ENCODE measurements at regions not wholly inside any gene's neighbourhood (a gene's known extent, or its start where the extent isn't known, plus 50 kb on each side); places are given as distances from the start of the nearest gene placed in this dataset.

DNA sequence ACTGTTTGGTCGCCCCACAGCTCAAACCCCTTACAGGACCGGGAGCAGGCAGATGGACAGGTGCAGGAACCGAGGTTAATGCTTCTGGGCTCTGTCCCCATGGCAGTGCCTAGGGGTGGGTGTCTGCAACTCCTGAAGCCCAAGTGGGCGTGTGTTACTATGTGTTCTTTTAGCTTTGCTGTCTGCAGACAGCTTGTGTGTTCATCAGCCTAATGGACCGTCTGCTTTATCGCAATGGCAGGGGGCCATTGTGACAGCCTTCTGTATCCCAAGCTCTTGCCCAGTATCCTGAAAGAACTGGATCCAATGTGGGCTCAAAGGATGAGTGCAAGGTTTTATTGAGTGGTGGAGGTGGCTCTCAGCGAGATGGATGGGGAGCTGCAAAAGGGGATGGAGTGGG, 266.7 kb downstream of the CSNK1G3 start:
- no peak for DNase-seq (ENCODE audit: low spot score)
- TF ChIP-seq, protein P1, sequence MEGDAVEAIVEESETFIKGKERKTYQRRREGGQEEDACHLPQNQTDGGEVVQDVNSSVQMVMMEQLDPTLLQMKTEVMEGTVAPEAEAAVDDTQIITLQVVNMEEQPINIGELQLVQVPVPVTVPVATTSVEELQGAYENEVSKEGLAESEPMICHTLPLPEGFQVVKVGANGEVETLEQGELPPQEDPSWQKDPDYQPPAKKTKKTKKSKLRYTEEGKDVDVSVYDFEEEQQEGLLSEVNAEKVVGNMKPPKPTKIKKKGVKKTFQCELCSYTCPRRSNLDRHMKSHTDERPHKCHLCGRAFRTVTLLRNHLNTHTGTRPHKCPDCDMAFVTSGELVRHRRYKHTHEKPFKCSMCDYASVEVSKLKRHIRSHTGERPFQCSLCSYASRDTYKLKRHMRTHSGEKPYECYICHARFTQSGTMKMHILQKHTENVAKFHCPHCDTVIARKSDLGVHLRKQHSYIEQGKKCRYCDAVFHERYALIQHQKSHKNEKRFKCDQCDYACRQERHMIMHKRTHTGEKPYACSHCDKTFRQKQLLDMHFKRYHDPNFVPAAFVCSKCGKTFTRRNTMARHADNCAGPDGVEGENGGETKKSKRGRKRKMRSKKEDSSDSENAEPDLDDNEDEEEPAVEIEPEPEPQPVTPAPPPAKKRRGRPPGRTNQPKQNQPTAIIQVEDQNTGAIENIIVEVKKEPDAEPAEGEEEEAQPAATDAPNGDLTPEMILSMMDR (IDR thresholded peaks at IDR 0.05): no peak
- no peak for ATAC-seq (ENCODE audit: low FRiP score)

DNA sequence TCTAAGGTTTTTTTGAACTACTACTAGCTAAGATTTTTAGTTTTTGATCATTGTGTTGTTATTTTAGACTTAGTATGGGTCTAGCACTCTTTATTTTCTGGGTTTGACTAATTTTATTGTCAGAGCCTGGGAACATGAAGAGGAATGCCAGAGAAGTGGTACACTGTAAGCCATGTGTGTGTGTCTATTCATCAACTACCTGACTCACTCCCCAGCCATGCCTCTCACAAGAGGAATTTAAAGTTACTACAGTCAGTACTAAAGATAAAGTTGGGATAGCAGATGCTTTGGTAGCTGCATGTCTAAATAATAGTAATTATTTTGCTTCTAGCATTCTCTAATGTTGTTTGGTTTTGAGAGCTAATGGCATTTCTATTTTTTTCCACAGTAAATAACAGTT, 264.8 kb downstream of the CSNK1G3 start:
- TF ChIP-seq, protein P1 (IDR thresholded peaks at IDR 0.05): no peak

DNA sequence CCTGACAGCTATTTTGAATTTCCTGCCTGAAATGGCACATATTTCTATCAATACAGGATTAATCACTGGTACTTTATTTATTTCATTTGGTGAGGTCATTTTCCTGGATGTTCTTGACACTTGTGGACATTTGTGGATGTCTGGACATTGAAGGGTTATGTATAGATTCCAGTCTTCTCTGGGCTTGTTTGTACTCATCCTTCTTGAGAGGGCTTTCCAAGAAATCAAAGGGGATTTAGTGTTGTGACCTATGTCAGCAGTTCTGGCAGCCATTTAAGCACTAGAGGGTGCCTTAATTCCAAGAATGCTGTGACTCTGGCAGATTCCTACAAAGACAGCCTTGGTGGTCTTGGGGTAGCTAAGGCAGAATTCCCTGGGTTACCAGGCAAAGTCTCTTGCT, 259.7 kb downstream of the CSNK1G3 start:
- no peak for DNase-seq (ENCODE audit: low spot score)
- TF ChIP-seq, protein P1 (IDR thresholded peaks at IDR 0.05): no peak
- ATAC-seq (ENCODE audit: low FRiP score): no peak

More for the DNA sequence above, 264.8 kb downstream of the CSNK1G3 start:
- ATAC-seq (ENCODE audit: low FRiP score) (no peak), DNase-seq (ENCODE audit: low spot score) (no peak)

DNA sequence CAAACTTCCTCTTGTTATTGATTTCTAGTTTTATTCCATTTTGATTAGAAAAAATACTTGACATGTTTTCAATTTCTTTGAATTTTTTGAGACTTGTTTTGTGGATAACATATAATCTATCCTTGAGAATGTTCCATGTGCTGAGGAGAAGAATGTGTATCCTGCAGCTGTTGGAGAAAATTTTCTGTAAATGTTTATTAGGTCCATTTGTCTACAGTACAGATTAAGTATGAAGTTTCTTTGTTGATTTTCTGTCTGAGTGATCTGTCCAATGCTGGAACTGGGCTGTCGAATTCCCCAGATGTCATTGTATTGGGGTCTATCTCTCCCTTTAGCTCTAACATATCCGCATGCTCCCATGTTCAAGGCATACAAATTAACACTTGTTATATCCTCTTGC, 251.2 kb downstream of the CSNK1G3 start:
- TF ChIP-seq, protein P1 (IDR thresholded peaks at IDR 0.05): no peak
- no peak for DNase-seq (ENCODE audit: low spot score)
- no peak for ATAC-seq (ENCODE audit: low FRiP score)

DNA sequence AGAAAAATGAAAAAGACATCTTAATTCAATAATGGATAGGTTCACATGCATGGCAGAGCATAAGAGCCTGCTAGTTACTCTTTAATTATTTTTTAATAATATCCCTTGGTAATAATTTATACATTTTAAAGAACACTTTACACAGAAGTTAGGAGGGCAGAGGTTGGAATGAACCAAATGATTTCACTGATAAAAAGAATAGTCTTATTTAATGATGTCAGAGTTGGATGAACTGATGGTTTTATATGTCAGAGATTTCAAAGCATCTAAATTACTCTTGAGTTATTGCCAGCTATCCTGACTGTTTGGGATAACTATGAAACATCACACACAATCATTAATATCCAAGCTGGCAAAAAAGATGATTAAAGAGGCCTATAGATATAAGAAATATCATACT, 244.8 kb downstream of the CSNK1G3 start:
- DNase-seq (ENCODE audit: low spot score) (no peak), ATAC-seq (ENCODE audit: low FRiP score) (no peak)
- TF ChIP-seq, protein P1 (IDR thresholded peaks at IDR 0.05): no peak

DNA sequence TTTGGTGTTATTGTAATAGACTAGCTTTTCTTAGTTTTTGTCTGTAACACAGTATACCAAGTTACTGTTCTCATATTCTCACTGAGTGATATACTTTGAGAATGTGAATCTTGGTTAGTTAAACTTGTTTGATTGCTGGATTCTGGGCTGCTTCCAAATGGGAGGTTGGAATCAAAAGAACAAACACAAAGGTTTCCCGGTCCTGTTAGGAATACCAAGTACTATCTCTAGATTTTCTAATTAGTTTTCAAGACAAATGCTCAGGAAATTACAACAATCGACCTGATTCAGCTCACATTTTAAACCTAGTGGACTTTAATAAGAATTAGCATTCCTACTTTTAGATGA, 244.3 kb downstream of the CSNK1G3 start:
- no peak for DNase-seq (ENCODE audit: low spot score)
- ATAC-seq (ENCODE audit: low FRiP score): no peak
- TF ChIP-seq, protein P1 (IDR thresholded peaks at IDR 0.05): no peak

DNA sequence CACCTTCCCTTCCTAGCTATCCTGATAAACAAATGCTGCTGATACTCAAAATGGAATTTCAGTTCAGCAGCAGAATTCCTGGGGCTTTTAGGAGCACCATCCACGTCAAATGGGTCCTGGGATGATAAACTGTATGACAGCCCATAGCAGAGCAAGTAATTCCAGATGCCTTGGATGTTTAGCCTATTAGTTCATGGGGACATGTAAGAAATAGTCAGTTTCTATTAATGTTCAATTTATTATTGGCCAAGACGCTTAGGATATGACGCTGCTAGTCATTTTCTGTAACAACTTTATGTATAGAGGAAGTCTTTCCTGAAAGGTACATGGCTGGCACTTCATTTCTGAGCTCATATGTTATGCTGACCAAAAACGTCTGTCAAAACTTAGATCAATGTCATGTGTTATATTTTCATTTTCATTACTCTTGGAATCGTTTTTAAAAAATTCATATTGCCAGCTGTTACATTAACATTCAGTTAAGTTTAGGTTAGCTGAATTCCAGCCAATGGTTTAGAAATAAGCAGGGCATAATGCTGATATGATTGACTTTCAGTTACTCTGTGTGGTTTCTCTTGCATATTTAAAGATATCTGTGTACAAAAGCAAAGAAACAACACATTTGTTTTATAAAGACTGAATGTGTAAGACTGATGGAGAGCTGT, 243.8 kb downstream of the CSNK1G3 start:
- TF ChIP-seq, protein P1 (IDR thresholded peaks at IDR 0.05): no peak
- no peak for DNase-seq (ENCODE audit: low spot score)
- no peak for ATAC-seq (ENCODE audit: low FRiP score)

All from omental fat pad (tissue), 3 donors.